H1 (cell line): ENCODE measurements at regions not wholly inside any gene's neighbourhood (a gene's known extent, or its start where the extent isn't known, plus 50 kb on each side); places are given as distances from the start of the nearest gene placed in this dataset.

Experiments
- ATF3 ChIP-seq: IDR thresholded peaks from 2 replicates; pipeline ENCODE4 v1.6.1; 2011; ENCODE audit warnings: low read depth, mild to moderate bottlenecking, low read length; ENCODE audit not compliant: insufficient read depth
- CHD7 ChIP-seq: fragments of 300-600 bp; sonication (generic); IDR thresholded peaks from 2 replicates; pipeline ENCODE4 v1.7.1; 2012; ENCODE audit warnings: low read length, moderate library complexity, mild to moderate bottlenecking, inconsistent platforms; ENCODE audit not compliant: insufficient replicate concordance
- MAFK ChIP-seq: IDR thresholded peaks from 2 replicates; pipeline ENCODE4 v1.6.1; 2012; ENCODE audit warnings: low read depth, mild to moderate bottlenecking, improper control_type of control experiment, low read length
- POU5F1 ChIP-seq: IDR thresholded peaks from 2 replicates; pipeline ENCODE4 v1.6.1; 2011; ENCODE audit warnings: low read depth, mild to moderate bottlenecking, low read length, moderate library complexity
- RFX5 ChIP-seq: IDR thresholded peaks from 2 replicates; pipeline ENCODE4 v1.6.1; 2011; ENCODE audit warnings: low read depth, low read length, improper control_type of control experiment, borderline replicate concordance
- RXRA ChIP-seq: IDR thresholded peaks from 2 replicates; pipeline ENCODE4 v1.6.1; 2011; ENCODE audit warnings: low read depth, mild to moderate bottlenecking, low read length, moderate library complexity; ENCODE audit not compliant: insufficient read depth
- SIX5 ChIP-seq: IDR thresholded peaks from 2 replicates; pipeline ENCODE4 v1.6.1; 2011; ENCODE audit warnings: mild to moderate bottlenecking, low read depth, low read length
- SP1 ChIP-seq: IDR thresholded peaks from 2 replicates; pipeline ENCODE4 v1.6.1; 2011; ENCODE audit warnings: low read depth, low read length

- no peak for TF ChIP-seq CHD7
- no peak for TF ChIP-seq RXRA
- no peak for TF ChIP-seq RFX5
- no peak for TF ChIP-seq SIX5
- TF ChIP-seq POU5F1, result no peak
- no peak for TF ChIP-seq SP1
- TF ChIP-seq ATF3, result no peak
- TF ChIP-seq MAFK, result no peak
These were observed 137.3 kb downstream of the BTG1 start (continued) for GRCh38 chr12:92008345-92008744.
